Hepatocyte (in vitro differentiated cells): ENCODE measurements at regions not wholly inside any gene's neighbourhood (a gene's known extent, or its start where the extent isn't known, plus 50 kb on each side); places are given as distances from the start of the nearest gene placed in this dataset.

Experiments
- EZH2phosphoT487 ChIP-seq: fragments of 200-600 bp; sonication (generic); IDR thresholded peaks from one replicate; pipeline ENCODE4 v1.6.1; 2018; ENCODE audit warnings: antibody characterized with exemption, mild to moderate bottlenecking, low read depth, moderate library complexity; ENCODE audit not compliant: unreplicated experiment, severe bottlenecking
- TF ChIP-seq, protein P1 (sequence below): fragments of 200-600 bp; sonication (generic); IDR thresholded peaks from 2 replicates; pipeline ENCODE4 v1.5.1; 2016; ENCODE audit warnings: antibody characterized with exemption, mild to moderate bottlenecking; ENCODE audit not compliant: poor library complexity

DNA sequence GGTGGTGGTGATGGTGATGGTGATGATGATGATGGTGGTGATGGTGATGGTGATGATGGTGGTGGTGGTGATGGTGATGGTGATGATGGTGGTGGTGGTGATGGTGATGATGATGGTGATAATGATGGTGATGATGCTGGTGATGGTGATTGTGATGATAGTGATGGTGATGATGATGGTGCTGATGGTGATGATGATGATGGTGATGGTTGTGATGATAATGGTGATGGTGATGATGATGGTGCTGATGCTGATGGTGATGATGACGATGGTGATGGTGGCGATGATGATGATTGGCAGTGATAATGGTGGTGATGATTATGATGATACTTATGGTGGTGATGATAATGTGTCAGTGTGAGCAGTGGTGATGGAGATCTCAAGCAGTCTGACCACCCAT lies 90.8 kb upstream of the FOXF1 start:
- TF ChIP-seq EZH2phosphoT487 = no peak
- TF ChIP-seq, protein P1, sequence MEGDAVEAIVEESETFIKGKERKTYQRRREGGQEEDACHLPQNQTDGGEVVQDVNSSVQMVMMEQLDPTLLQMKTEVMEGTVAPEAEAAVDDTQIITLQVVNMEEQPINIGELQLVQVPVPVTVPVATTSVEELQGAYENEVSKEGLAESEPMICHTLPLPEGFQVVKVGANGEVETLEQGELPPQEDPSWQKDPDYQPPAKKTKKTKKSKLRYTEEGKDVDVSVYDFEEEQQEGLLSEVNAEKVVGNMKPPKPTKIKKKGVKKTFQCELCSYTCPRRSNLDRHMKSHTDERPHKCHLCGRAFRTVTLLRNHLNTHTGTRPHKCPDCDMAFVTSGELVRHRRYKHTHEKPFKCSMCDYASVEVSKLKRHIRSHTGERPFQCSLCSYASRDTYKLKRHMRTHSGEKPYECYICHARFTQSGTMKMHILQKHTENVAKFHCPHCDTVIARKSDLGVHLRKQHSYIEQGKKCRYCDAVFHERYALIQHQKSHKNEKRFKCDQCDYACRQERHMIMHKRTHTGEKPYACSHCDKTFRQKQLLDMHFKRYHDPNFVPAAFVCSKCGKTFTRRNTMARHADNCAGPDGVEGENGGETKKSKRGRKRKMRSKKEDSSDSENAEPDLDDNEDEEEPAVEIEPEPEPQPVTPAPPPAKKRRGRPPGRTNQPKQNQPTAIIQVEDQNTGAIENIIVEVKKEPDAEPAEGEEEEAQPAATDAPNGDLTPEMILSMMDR = no peak
